Type B pancreatic cell (in vitro differentiated cells): ENCODE measurements at regions not wholly inside any gene's neighbourhood (a gene's known extent, or its start where the extent isn't known, plus 50 kb on each side); places are given as distances from the start of the nearest gene placed in this dataset.

ENCODE experiments used
- DNase-seq: peaks from one replicate; pipeline ENCODE4 v3.0.0; 2021; ENCODE audit warnings: mixed read lengths; ENCODE audit not compliant: unreplicated experiment; ENCODE audit errors: extremely low spot score
- H3K27ac Mint-ChIP-seq: 2 replicates; pipeline ENCODE4 v1.8.0; 2021; ENCODE audit warnings: mild to moderate bottlenecking, mixed read lengths
- H3K27me3 Mint-ChIP-seq: 2 replicates; pipeline ENCODE4 v1.8.0; 2021; ENCODE audit warnings: mixed read lengths
- H3K36me3 Mint-ChIP-seq: 2 replicates; pipeline ENCODE4 v1.8.0; 2021; ENCODE audit warnings: mixed read lengths
- H3K4me1 Mint-ChIP-seq: one replicate; pipeline ENCODE4 v1.8.0; 2021; ENCODE audit warnings: mixed read lengths; ENCODE audit not compliant: unreplicated experiment
- H3K4me3 Mint-ChIP-seq: 2 replicates; pipeline ENCODE4 v1.8.0; 2021; ENCODE audit warnings: mild to moderate bottlenecking, mixed read lengths
- H3K9me3 Mint-ChIP-seq: 2 replicates; pipeline ENCODE4 v1.8.0; 2021; ENCODE audit warnings: mixed read lengths
- TF ChIP-seq, protein P1 (sequence below): fragments of 200-600 bp; sonication (generic); conservative IDR thresholded peaks from 2 replicates; pipeline ENCODE4 v1.5.0; 2021; ENCODE audit warnings: antibody characterized with exemption, mild to moderate bottlenecking

DNA sequence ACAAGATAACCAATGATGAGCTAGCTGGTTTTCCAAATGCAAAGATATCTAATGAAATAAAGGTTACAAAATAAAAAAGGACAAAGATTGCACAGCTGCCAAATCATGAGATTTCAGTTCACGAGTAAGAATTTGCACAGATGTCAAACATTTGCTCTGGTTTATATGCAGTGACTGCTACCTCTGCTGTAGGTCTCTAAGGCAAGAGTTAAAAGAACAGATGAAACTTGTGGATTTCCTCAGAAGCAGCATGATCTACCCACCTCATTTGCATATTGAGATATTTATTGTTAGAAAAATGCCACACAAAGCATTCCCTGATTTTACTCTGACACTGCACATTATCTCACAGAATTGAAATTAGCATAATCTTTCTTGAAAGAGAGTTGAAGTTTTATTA, 763.2 kb upstream of the ZEB2 start:
- Mint-ChIP-seq H3K4me1 (peaks cover 7% of the 10 kb centered on the region), H3K4me3 (no peak overlapping the region), H3K27me3 (no peaks in the 10 kb centered on the region), H3K36me3 (no peaks in the 10 kb centered on the region), H3K9me3 (no peaks in the 10 kb centered on the region), H3K27ac (no peak overlapping the region)
- TF ChIP-seq, protein P1, sequence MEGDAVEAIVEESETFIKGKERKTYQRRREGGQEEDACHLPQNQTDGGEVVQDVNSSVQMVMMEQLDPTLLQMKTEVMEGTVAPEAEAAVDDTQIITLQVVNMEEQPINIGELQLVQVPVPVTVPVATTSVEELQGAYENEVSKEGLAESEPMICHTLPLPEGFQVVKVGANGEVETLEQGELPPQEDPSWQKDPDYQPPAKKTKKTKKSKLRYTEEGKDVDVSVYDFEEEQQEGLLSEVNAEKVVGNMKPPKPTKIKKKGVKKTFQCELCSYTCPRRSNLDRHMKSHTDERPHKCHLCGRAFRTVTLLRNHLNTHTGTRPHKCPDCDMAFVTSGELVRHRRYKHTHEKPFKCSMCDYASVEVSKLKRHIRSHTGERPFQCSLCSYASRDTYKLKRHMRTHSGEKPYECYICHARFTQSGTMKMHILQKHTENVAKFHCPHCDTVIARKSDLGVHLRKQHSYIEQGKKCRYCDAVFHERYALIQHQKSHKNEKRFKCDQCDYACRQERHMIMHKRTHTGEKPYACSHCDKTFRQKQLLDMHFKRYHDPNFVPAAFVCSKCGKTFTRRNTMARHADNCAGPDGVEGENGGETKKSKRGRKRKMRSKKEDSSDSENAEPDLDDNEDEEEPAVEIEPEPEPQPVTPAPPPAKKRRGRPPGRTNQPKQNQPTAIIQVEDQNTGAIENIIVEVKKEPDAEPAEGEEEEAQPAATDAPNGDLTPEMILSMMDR: no peak
- DNase-seq: no peak

DNA sequence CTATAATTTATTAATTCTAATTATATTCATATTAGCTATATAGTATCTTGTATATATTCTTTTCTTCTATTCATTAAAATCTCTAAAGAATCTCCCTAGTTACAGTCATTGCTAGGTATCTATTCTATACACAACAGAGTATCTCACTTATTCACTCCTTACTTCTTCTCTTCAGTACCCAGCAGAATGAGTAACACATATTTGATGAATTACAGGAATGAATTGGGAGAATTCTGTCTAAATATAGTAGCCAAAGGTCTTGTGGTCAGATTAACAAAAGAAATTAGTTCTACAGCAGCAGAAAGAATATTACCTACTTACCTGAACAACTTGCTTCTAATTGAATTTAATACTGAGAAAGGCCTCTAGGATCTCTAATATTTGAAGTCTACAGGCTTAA, 758.0 kb upstream of the ZEB2 start:
- Mint-ChIP-seq H3K4me1 (no peaks in the 10 kb centered on the region), H3K4me3 (no peak overlapping the region), H3K36me3 (no peaks in the 10 kb centered on the region), H3K27ac (no peak overlapping the region), H3K9me3 (no peaks in the 10 kb centered on the region), H3K27me3 (no peaks in the 10 kb centered on the region)
- DNase-seq: no peak
- TF ChIP-seq, protein P1: no peak

DNA sequence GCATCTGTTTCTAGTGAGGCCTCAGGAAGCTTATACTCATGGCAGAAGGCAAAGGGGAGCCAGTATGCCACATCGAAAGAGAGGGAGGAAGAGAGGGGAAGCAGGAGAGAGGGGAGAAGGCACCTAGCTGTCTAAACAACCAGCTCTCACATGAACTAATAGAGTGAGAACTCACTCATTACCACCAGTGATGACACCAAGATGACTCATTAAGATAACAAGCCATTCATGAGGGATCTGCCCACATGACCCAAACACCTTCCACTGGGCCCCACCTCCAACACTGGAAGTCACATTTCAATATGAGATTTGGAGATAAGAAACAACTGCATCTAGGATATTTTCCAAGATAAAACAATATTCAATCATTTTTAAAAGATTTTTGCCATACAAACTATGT, 753.9 kb upstream of the ZEB2 start:
- TF ChIP-seq, protein P1: no peak
- H3K4me3 Mint-ChIP-seq: no peak overlapping the region
- no peaks in the 10 kb centered on the region for H3K4me1 Mint-ChIP-seq
- H3K27ac Mint-ChIP-seq: no peak overlapping the region
- H3K27me3 Mint-ChIP-seq: no peaks in the 10 kb centered on the region
- no peaks in the 10 kb centered on the region for H3K36me3 Mint-ChIP-seq
- DNase-seq: no peak
- no peaks in the 10 kb centered on the region for H3K9me3 Mint-ChIP-seq

DNA sequence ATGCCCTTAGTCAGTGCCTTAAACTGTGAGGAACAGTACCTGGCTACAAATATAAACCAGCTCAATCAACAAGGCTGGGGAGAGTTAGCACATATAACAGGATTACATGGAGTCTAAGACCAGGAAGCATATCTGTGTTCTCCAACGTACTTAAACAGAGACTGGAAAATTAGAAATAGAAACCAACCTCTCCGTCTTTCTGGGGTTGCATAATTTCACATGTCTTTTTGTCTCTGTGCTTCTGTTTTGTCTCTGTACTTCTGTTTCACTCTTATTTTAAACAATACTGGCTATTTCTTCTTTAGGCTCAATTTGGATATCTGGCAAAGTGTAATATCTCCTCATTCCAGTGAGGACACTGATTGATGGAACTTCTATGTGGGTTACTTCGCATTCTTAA, 749.0 kb upstream of the ZEB2 start:
- H3K27me3 Mint-ChIP-seq: no peaks in the 10 kb centered on the region
- H3K9me3 Mint-ChIP-seq: no peaks in the 10 kb centered on the region
- no peak overlapping the region for H3K4me3 Mint-ChIP-seq
- TF ChIP-seq, protein P1: no peak
- no peak overlapping the region for H3K27ac Mint-ChIP-seq
- H3K4me1 Mint-ChIP-seq: no peaks in the 10 kb centered on the region
- DNase-seq: no peak
- no peaks in the 10 kb centered on the region for H3K36me3 Mint-ChIP-seq

DNA sequence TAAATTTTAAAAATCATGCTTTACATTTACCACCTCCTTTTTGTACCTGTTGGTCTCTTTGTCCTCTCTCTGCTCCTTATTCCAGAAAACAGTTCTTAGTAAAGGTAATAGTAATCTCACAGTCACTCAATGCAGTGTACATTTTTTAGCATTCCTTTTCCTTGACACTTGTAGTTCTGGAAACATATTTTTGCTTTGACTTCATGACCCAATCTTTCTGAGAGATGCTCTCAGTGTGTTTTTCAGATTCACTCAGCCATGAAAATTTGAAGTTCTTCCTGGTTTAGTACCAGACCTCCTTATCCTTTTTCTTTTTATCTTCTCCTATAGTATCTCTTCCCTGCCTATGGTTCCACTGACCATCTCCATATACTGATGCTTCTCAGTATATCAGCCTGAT, 747.5 kb upstream of the ZEB2 start:
- TF ChIP-seq, protein P1: no peak
- Mint-ChIP-seq H3K27me3 (no peaks in the 10 kb centered on the region), H3K4me1 (no peaks in the 10 kb centered on the region), H3K27ac (no peak overlapping the region), H3K9me3 (no peaks in the 10 kb centered on the region), H3K4me3 (no peak overlapping the region), H3K36me3 (no peaks in the 10 kb centered on the region)
- no peak for DNase-seq

DNA sequence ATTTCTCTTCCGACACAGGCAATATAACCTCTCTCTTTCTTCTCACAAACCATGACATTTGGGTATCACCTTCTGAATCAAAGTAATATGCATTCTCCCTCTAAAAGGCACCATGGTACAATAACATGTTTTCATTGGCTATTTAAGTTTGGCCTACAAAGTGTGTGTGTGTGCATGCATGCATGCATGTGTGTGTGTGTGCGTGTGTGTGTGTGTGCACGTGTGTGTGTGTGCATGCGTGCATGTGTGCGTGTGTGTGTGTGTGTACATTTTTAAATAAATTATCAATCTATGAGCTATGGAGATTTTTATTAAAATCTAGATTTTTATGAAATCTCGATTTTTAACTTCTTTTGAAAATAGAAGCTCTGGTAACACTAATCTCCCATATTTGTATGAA, 745.3 kb upstream of the ZEB2 start:
- no peaks in the 10 kb centered on the region for H3K9me3 Mint-ChIP-seq
- H3K27me3 Mint-ChIP-seq: no peaks in the 10 kb centered on the region
- no peak overlapping the region for H3K27ac Mint-ChIP-seq
- no peaks in the 10 kb centered on the region for H3K36me3 Mint-ChIP-seq
- TF ChIP-seq, protein P1: no peak
- H3K4me1 Mint-ChIP-seq: no peaks in the 10 kb centered on the region
- no peak for DNase-seq
- no peak overlapping the region for H3K4me3 Mint-ChIP-seq
